ENCODE measurements at regions not wholly inside any gene's neighbourhood (a gene's known extent, or its start where the extent isn't known, plus 50 kb on each side); places are given as distances from the start of the nearest gene placed in this dataset.
"Not testable (repeated sequence)": the region's sequence is repeated elsewhere in the genome, so short reads cannot be mapped to it uniquely, and the experiment has no call there.

DNA sequence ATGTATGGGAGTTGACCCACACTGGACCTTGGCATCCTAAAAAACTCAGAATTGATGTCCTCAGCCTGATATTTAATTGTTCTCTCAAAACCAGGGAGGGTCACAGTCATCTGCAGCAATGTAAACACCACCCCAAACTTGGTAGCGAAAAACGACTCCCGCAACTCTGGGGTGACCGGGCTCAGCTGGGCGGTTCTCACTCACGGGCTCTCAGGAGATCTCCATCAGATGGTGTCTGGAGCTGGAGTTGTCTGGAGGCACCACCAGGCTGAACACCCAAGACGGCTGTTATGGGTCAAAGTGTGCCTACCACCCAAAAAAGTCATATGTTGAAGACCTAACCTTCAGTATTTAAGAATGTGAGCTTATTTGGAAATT, 50.9 kb upstream of the NXT1 start:
- no peak for DNase-seq

DNA sequence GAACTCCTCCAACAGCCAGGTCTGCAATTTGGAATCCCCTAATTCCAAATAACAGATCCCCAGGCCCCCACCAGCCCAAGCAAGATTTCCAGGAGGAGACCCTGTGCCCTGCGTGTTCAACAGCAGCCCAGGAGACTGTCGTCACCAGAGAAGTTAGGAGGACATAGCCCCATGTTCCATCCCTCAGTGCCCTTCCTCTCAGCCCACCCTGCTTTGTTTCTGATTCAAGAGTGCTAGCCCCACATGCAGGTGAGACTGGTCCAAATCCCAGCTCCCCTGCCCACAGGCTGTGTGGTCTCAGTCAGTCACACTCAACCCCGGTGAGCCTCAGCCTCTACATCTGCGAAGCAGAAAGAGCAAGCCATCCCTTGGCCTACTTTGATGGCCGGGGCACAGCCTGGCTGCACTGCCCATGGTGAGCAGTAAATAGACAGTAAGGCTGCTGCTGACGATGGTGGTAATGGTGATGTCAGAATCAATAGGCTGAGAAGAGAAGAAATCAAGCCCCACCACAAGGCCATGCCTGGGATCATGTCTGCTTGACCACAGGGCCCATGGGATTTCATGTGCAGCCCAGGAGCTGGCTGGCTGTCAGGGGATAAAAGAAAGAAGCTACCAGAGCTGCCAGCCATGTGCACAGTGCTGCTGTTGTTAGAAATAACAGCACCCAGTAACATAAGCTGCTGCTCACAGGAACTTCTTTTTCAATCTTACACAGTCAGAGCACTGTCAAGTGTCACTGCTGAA, 51.5 kb upstream of the NXT1 start:
- no peak for DNase-seq

DNA sequence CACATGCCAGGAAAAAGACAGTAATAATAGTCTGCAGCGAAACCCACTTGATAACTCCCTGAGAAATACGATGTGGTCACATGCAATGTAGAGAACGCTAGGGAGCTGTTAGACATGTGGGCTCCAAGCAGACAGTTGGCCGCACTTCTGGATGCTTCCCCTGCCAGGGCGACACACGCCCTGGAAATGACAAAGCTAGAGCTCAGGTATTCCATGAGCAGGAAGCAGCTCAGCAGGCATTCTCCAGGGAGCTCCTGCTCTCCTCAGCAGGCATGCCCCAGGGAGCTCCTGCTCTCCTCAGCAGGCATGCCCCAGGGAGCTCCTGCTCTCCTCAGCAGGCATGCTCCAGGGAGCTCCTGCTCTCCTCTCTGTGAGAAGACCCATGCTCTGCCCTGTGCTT, 52.4 kb upstream of the NXT1 start:
- no peak for DNase-seq

GRCh38 chr20:23296841-23297701, 53.5 kb upstream of the NXT1 start:
- no peak for DNase-seq

DNA sequence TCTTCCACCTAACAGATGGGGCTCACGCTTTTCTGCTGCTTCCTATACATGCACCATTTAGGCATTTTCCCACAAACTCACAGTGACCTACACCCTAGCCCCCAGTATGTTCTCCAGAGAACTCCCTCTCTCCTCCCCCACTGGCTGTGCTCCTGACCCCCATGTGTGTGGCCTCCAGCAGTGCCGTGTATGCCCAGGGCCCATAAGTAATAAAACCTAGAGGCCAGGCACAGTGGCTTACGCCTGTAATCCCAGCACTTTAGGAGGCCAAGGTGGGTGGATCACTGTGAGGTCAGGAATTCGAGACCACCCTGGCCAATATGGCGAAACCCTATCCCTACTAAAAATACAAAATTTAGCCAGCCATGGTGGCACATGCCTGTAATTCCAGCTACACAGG, 54.7 kb upstream of the NXT1 start:
- DNase-seq: no peak

- no peak for DNase-seq
These were observed 55.9 kb upstream of the NXT1 start for GRCh38 chr20:23294671-23295070.

- no peak for DNase-seq
These were observed 56.4 kb upstream of the NXT1 start for GRCh38 chr20:23294166-23294565.

GRCh38 chr20:23293689-23294088, 56.9 kb upstream of the NXT1 start:
- DNase-seq: no peak

DNA sequence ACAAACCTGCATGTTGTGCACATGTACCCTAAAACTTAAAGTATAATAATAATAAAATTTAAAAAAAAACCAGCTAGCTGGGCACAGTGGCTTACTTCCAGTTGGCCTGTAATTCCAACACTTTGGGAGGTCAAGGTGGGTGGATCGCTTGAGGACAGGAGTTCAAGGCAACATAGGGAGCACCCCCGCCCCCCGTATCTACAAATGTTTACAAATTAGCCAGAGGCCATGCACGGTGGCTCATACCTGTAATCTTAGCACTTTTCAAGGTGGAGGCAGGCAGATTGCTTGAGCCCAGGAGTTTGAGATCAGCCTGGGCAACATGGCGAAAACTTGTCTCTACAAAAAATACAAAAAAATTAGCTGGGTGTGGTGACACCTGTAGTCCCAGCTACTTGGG, 58.3 kb upstream of the NXT1 start:
- not testable (repeated sequence) for DNase-seq

DNA sequence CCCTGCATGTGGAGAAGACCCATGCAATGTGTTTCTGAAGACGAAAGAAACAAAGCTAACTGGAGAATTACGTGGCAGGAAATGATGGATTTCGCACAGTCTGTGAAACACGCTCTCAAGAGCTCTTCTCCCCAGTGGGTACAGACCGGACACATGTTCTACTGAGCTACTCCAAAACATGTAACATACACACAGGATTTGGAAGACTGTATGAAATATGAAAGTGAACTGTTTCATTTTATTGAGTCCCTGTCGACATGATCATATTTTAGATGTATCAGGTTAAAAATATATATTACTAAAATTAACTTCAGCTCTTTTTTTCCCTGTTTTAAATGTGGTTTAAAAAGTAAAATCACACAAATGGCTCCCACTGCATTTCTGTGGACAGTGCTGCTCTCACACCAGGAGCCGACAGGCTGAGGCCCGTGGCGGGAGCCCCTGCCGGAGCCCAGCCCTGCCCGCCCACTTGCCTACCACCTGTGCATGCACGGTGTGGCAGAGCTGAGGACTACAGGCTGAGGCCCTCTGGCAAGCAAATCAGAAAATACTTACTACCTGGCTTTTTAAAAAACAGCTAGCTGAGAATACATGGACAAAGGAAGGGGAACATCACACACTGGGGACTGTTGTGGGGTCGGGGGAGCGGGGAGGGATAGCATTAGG, 58.9 kb upstream of the NXT1 start:
- DNase-seq: no peak

- DNase-seq: no peak
These were observed 59.6 kb upstream of the NXT1 start for GRCh38 chr20:23290761-23291574.

GRCh38 chr20:23289724-23290395, 60.7 kb upstream of the NXT1 start:
- no peak for DNase-seq

DNA sequence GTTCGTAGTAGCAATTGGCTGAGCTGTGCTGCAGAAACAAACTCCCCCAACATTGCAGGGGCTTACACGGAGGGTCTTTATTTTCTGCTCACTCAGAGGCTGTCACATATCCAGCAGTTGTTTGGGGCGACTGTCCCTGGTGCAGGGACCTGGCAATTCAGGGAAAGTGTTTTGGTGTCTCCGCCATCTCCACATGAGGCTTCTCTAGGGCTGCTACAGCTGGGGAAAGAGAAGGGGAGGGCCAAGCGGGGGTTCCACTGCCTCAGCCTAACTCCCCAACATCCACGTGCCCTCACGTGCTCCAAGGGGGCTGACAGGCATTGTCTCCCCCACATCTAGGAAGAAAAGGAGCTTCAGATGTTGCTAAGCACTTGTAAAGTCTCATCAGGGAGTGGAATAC, 61.3 kb upstream of the NXT1 start:
- no peak for DNase-seq

- DNase-seq: no peak
These were observed 63.0 kb upstream of the NXT1 start for GRCh38 chr20:23287354-23288190.

DNA sequence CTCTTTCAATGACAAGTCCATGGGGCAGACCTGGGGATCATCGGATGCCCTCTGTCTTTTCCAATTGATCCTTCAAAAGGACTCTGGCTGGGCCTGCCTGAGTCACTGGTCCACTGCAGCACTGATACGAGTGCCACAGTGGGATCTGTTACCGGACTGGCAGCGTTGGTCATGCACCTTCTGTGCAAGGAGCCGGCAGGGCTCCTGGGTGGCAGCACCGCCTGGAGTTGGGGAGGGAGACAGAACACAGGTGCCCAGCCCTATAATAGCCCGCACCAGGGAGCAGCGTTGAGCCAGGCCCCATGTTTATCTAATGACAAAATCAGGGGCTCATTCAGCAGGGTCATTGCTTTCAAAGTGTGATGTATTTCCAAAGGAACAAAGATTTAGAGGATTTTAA, 64.2 kb upstream of the NXT1 start:
- no peak for DNase-seq

DNA sequence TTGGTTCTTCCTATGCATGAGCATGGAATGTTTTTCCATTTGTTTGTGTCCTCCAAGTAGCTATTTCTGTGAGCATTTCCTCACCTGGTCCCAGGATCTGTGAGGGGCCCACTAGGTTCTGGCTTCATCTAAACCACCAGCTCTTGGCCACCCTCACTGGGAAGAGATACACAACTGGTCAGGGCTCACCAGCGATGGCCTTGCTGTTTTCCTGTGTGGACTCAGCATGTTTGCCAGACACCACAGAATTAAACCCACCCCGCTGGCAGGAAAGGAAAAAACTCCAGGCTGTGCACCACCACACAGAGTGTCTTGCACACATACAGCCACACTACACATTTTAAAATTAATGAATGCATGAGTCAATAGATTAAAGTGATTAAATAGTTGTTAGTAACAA, 65.1 kb upstream of the NXT1 start:
- no peak for DNase-seq

GRCh38 chr20:23284009-23284408, 66.6 kb upstream of the NXT1 start:
- DNase-seq: no peak

- no peak for DNase-seq
These were observed 67.3 kb upstream of the NXT1 start for GRCh38 chr20:23283096-23283850.

GRCh38 chr20:23282546-23282945, 68.0 kb upstream of the NXT1 start:
- DNase-seq: no peak

DNA sequence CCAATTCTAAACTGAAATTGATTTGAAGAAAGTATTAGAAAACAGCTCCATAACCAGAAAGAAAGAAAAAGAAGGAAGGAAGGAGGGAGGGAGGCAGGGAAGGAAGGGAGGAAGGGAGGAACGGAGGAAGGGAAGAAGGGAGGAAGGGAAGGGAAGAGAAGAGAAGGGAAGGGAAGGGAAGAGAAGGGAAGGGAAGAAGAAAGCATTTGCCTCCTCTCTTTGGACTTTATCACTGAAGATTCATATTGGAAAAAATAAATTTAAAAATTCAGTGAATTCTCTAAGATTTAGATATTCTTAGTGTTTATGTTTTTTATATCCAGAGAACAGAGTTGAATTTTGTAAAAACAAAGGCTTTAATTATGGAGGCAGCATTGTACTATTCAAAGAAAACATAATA, 68.5 kb upstream of the NXT1 start:
- DNase-seq: no peak

DNA sequence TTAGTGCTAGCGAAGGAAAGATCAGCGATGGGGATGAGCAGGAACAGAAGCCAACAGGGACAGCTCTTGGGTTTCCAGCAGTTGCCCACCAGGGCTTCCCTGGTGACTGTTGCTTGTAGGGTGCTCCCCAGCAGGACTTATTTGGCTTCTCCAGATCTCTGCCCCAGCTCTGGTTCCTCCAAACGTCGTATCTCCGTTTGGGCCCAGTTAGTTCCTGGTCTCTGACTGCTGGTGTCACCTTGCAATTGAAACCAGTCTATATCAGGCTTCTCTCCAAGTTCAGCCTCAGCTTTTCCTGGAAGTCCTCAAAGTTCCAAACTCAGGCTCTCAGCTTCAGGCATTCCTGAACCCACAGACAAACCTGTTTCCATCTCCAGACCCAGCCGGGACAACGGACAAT, 70.8 kb upstream of the NXT1 start:
- DNase-seq: no peak
